ENCODE measurements at regions not wholly inside any gene's neighbourhood (a gene's known extent, or its start where the extent isn't known, plus 50 kb on each side); places are given as distances from the start of the nearest gene placed in this dataset.
"Not testable (repeated sequence)": the region's sequence is repeated elsewhere in the genome, so short reads cannot be mapped to it uniquely, and the experiment has no call there.

GRCh38 chr6:15021074-15021473 is 224.8 kb upstream of the JARID2 start:
- DNase-seq (ENCODE audit: low read depth) = no peak
- H3K4me3 ChIP-seq (ENCODE audit: low read depth, low read length) = no peak overlapping the region
- in situ Hi-C loops (cut with HindIII; ENCODE audit: low sequenced_read_pairs) = no loop called here
- TF ChIP-seq CTCF (IDR thresholded peaks at IDR 0.05; ENCODE audit: low read depth, low read length, missing control alignments) = no peak

DNA sequence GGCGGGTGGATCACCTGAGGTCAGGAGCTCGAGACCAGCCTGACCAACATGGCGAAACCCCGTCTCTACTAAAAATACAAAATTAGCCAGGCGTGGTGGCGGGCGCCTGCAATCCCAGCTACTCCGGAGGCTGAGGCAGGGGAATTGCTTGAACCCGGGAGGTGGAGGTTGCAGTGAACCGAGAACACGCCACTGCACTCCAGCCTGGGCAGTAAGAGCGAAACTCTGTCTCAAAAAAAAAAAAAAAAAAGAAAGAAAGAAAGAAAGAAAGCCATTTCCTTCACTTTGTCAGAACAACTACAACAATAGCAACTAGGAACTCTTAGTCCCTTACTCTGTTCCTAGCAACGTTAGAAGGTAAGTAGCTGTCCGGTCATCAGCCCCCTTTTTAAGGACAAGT is 222.9 kb upstream of the JARID2 start:
- in situ Hi-C loops (cut with HindIII; ENCODE audit: low sequenced_read_pairs); DNase-seq (ENCODE audit: low read depth); H3K4me3 ChIP-seq (ENCODE audit: low read depth, low read length): not testable (repeated sequence)

DNA sequence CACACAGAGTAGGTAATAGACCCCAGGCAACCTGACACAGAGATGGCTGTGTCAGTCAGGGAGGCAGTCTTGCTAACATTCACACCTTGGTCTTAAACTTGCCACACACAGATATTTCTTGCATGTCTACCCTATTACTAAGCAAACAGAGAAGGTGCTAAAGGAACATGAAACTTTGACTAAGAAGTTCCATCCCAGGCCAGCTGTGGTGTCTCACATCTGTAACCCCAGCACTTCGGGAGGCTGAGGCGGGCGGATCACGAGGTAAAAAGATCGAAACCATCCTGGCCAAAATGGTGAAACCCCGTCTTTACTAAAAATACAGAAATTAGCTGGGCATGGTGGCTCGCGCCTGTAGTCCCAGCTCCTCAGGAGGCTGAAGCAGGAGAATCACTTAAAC is 222.4 kb upstream of the JARID2 start:
- TF ChIP-seq CTCF (IDR thresholded peaks at IDR 0.05; ENCODE audit: low read depth, low read length, missing control alignments) = no peak
- DNase-seq (ENCODE audit: low read depth) = no peak
- in situ Hi-C loops (cut with HindIII; ENCODE audit: low sequenced_read_pairs) = no loop called here
- H3K4me3 ChIP-seq (ENCODE audit: low read depth, low read length) = no peak overlapping the region

GRCh38 chr6:15025446-15025845 is 220.4 kb upstream of the JARID2 start:
- no peak for DNase-seq (ENCODE audit: low read depth)
- no peak for TF ChIP-seq CTCF (IDR thresholded peaks at IDR 0.05; ENCODE audit: low read depth, low read length, missing control alignments)
- in situ Hi-C loops (cut with HindIII; ENCODE audit: low sequenced_read_pairs) = no loop called here
- H3K4me3 ChIP-seq (ENCODE audit: low read depth, low read length) = no peak overlapping the region

GRCh38 chr6:15026832-15027231 is 219.0 kb upstream of the JARID2 start:
- TF ChIP-seq CTCF (IDR thresholded peaks at IDR 0.05; ENCODE audit: low read depth, low read length, missing control alignments) = no peak
- in situ Hi-C loops (cut with HindIII; ENCODE audit: low sequenced_read_pairs) = no loop called here
- peak; percentile 16 for DNase-seq (ENCODE audit: low read depth)
- no peak overlapping the region for H3K4me3 ChIP-seq (ENCODE audit: low read depth, low read length)

- no peak for DNase-seq (ENCODE audit: low read depth)
- in situ Hi-C loops (cut with HindIII; ENCODE audit: low sequenced_read_pairs) = no loop called here
- TF ChIP-seq CTCF (IDR thresholded peaks at IDR 0.05; ENCODE audit: low read depth, low read length, missing control alignments) = no peak
- H3K4me3 ChIP-seq (ENCODE audit: low read depth, low read length) = no peak overlapping the region
These were observed 218.4 kb upstream of the JARID2 start for GRCh38 chr6:15027472-15027871.

DNA sequence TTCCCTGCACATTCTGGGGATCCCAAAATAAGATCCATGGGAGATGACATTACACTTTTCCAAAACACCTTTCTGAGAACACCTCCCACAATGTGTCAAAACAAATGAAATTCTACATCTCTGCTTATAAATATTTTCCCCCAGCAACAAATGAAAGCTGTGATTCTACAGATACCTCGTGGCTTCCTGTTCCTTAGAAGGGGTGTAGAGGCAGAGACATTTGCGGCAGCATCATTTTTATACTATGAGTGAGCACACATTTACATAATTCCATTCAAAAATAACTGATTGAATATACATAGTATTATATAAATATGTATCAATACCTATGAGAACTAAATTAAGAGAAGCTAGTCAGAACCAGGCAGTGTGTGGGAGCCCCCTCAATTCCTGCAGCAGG is 213.9 kb upstream of the JARID2 start:
- in situ Hi-C loops (cut with HindIII; ENCODE audit: low sequenced_read_pairs) = no loop called here
- no peak overlapping the region for H3K4me3 ChIP-seq (ENCODE audit: low read depth, low read length)
- TF ChIP-seq CTCF (IDR thresholded peaks at IDR 0.05; ENCODE audit: low read depth, low read length, missing control alignments) = no peak
- no peak for DNase-seq (ENCODE audit: low read depth)

Measured in astrocyte of the cerebellum (primary cell).